GM12878 (cell line): ENCODE measurements at regions not wholly inside any gene's neighbourhood (a gene's known extent, or its start where the extent isn't known, plus 50 kb on each side); places are given as distances from the start of the nearest gene placed in this dataset.

ENCODE experiments used
- ATAC-seq: fragments of 200-7000 bp; cut with Tn5 transposase; 3 replicates; pipeline ENCODE4 v1.9.1; 2020; ENCODE audit warnings: mild to moderate bottlenecking, moderate library complexity
- BruUV-seq: library from RNA; stranded (reverse); fragments of 400-500 nt; replicated peaks from 2 replicates; lab custom pipeline; 2021; lab: Mats Ljungman, UMichigan
- CTCF ChIA-PET: fragments of 300-600 bp; sonication (Branson Sonifier 250); formaldehyde crosslinking; extraction: SDS; loops from one replicate; lab custom pipeline; 2021; ENCODE audit warnings: inconsistent platforms; lab: Yijun Ruan, JAX
- POLR2A ChIA-PET: fragments of 350-600 bp; formaldehyde crosslinking; extraction: SDS; loops from one replicate; lab custom pipeline; 2021; ENCODE audit warnings: inconsistent platforms; lab: Charles Lee
- RAD21 ChIA-PET: fragments of 300-600 bp; sonication (Branson Sonifier 250); formaldehyde crosslinking; loops from one replicate; lab custom pipeline; 2023; ENCODE audit warnings: antibody characterized with exemption; ENCODE audit not compliant: unreplicated experiment; lab: Charles Lee
- SMC1A ChIA-PET: fragments of 300-600 bp; sonication (Branson Sonifier 250); formaldehyde crosslinking; loops from one replicate; lab custom pipeline; 2023; ENCODE audit not compliant: unreplicated experiment, uncharacterized antibody; lab: Charles Lee
- DNase-seq: peaks from one replicate; pipeline ENCODE4 v3.0.0-alpha.2; 2011; ENCODE audit warnings: low read depth, low spot score
- FAIRE-seq: peaks from 3 replicates; lab custom pipeline; 2011; peaks lifted over from hg19 to GRCh38; lab: Jason Lieb, UNC
- H2AFZ ChIP-seq: 2 replicates; pipeline ENCODE4 v1.6.0; 2011; ENCODE audit warnings: low read depth, low read length, control low read depth; ENCODE audit not compliant: control insufficient read depth
- H3K27ac ChIP-seq: 2 replicates; pipeline ENCODE4 v1.5.1; 2011; ENCODE audit warnings: control low read depth; ENCODE audit not compliant: control insufficient read depth, insufficient read depth
- H3K27me3 ChIP-seq, 2 experiments: replicated peaks in 1 of 2; 2 replicates each; pipeline versions ENCODE4 v1.6.0 to v1.6.1; 2011; ENCODE audit warnings: low read length in 1 of 2; ENCODE audit not compliant: control insufficient read depth in 2 of 2, insufficient read depth in 2 of 2
- H3K36me3 ChIP-seq, 2 experiments: 2 replicates each; pipeline ENCODE4 v1.5.1; 2011; ENCODE audit warnings: low read length in 1 of 2; ENCODE audit not compliant: control insufficient read depth in 2 of 2, insufficient read depth in 2 of 2
- H3K4me1 ChIP-seq: 2 replicates; pipeline ENCODE4 v1.6.1; 2011; ENCODE audit warnings: mild to moderate bottlenecking, low read length, moderate library complexity, mixed read lengths; ENCODE audit not compliant: control insufficient read depth, insufficient read depth
- H3K4me2 ChIP-seq: 2 replicates; pipeline ENCODE4 v1.6.0; 2011; ENCODE audit warnings: control low read depth; ENCODE audit not compliant: control insufficient read depth, insufficient read depth
- H3K4me3 ChIP-seq: fragments of 200-600 bp; sonication (generic); 2 replicates; pipeline ENCODE4 v1.5.1; 2016
- H3K79me2 ChIP-seq: 2 replicates; pipeline ENCODE4 v1.6.0; 2011; ENCODE audit warnings: low read length; ENCODE audit not compliant: control insufficient read depth, insufficient read depth
- H3K9ac ChIP-seq: 2 replicates; pipeline ENCODE4 v1.8.0; 2011; ENCODE audit warnings: low read length, control low read depth, mixed read lengths; ENCODE audit not compliant: control insufficient read depth, insufficient read depth
- H3K9me3 ChIP-seq: replicated peaks from 3 replicates; pipeline ENCODE4 v1.5.1; 2011; ENCODE audit warnings: mild to moderate bottlenecking, low read length; ENCODE audit not compliant: control insufficient read depth, insufficient read depth
- H4K20me1 ChIP-seq: 2 replicates; pipeline ENCODE4 v1.6.0; 2011; ENCODE audit not compliant: control insufficient read depth, insufficient read depth
- EZH2 ChIP-seq: IDR thresholded peaks from 2 replicates; pipeline ENCODE4 v1.6.1; 2012; ENCODE audit warnings: low read depth, mild to moderate bottlenecking, control low read depth, inconsistent platforms, low read length, borderline replicate concordance; ENCODE audit not compliant: control insufficient read depth
- MXI1 ChIP-seq: fragments of 150-350 bp; IDR thresholded peaks from 2 replicates; pipeline ENCODE4 v1.6.1; 2011; ENCODE audit warnings: low read depth, mild to moderate bottlenecking, inconsistent platforms, low read length, improper control_type of control experiment
- MYB ChIP-seq: fragments of 150-350 bp; IDR thresholded peaks from 2 replicates; pipeline ENCODE4 v1.6.1; 2014; ENCODE audit warnings: mild to moderate bottlenecking, low read depth, low read length, borderline replicate concordance
- NFYA ChIP-seq: IDR thresholded peaks from 2 replicates; pipeline ENCODE4 v1.6.1; 2011; ENCODE audit warnings: low read depth, mild to moderate bottlenecking, low read length, improper control_type of control experiment, borderline replicate concordance
- RB1 ChIP-seq: fragments of 450-650 bp; formaldehyde crosslinking; IDR thresholded peaks from 2 replicates; pipeline ENCODE4 v1.6.1; 2017; ENCODE audit warnings: mild to moderate bottlenecking, borderline replicate concordance
- SMC3 ChIP-seq: IDR thresholded peaks from 2 replicates; pipeline ENCODE4 v1.6.1; 2011; ENCODE audit warnings: low read length, improper control_type of control experiment, borderline replicate concordance
- SREBF2 ChIP-seq: IDR thresholded peaks from 2 replicates; pipeline ENCODE4 v1.6.1; 2012; ENCODE audit warnings: mild to moderate bottlenecking, low read length
- TCF3 ChIP-seq: IDR thresholded peaks from 2 replicates; pipeline ENCODE4 v1.6.1; 2012; ENCODE audit warnings: low read depth, mild to moderate bottlenecking, low read length, borderline replicate concordance; ENCODE audit not compliant: insufficient read depth
- ZNF274 ChIP-seq: IDR thresholded peaks from one replicate; pipeline ENCODE4 v1.8.0; 2011; ENCODE audit not compliant: insufficient read length, insufficient read depth
- ZNF622 ChIP-seq: fragments of 450-650 bp; IDR thresholded peaks from 2 replicates; pipeline ENCODE4 v1.6.1; 2017; ENCODE audit warnings: mild to moderate bottlenecking, inconsistent platforms
- WGBS: methylation state at CpG from one replicate; pipeline ENCODE4 v1.1.6; 2016; ENCODE audit warnings: low lambda C conversion rate; ENCODE audit not compliant: insufficient replicate concordance, insufficient coverage; ENCODE audit errors: missing lambda C conversion rate; 5-methylcytosine and 5-hydroxymethylcytosine counted together
- in situ Hi-C: fragments of 300-500 bp; cut with MboI; formaldehyde crosslinking; loops from 9 replicates; pipeline ENCODE4 v1.14.3; 2018; ENCODE audit warnings: mixed read lengths
- intact Hi-C: fragments of 100-400 bp; cut with micrococcal nuclease; formaldehyde crosslinking; loops from one replicate; pipeline ENCODE4 v1.14.2; 2022; ENCODE audit not compliant: unreplicated experiment
- TF ChIP-seq, protein P1 (sequence below): fragments of 450-650 bp; IDR thresholded peaks from 2 replicates; pipeline ENCODE4 v1.6.1; 2017; ENCODE audit warnings: borderline replicate concordance

GRCh38 chr6:134663800-134664535 lies 285.9 kb downstream of the ALDH8A1 start (continued):
- TF ChIP-seq ZNF622 (no peak), MXI1 (no peak), EZH2 (no peak)

GRCh38 chr6:134663356-134663755 lies 286.5 kb downstream of the ALDH8A1 start:
- Histone ChIP-seq H4K20me1 (no peaks in the 10 kb centered on the region), H3K27me3 (no peaks in the 10 kb centered on the region), H2AFZ (no peak overlapping the region), H3K4me2 (no peak overlapping the region), H3K36me3 (no peaks in the 10 kb centered on the region), H3K9me3 (no peaks in the 10 kb centered on the region), H3K9ac (no peak overlapping the region), H3K4me3 (no peak overlapping the region), H3K27ac (no peak overlapping the region), H3K79me2 (no peaks in the 10 kb centered on the region), H3K4me1 (no peaks in the 10 kb centered on the region)
- ATAC-seq (no peak), DNase-seq (no peak), FAIRE-seq (no peak)
- no TSS peak for BruUV-seq
- ChIA-PET POLR2A (no interaction called here), RAD21 (no interaction called here), SMC1A (no interaction called here), CTCF (no interaction called here)
- TF ChIP-seq, protein P1, sequence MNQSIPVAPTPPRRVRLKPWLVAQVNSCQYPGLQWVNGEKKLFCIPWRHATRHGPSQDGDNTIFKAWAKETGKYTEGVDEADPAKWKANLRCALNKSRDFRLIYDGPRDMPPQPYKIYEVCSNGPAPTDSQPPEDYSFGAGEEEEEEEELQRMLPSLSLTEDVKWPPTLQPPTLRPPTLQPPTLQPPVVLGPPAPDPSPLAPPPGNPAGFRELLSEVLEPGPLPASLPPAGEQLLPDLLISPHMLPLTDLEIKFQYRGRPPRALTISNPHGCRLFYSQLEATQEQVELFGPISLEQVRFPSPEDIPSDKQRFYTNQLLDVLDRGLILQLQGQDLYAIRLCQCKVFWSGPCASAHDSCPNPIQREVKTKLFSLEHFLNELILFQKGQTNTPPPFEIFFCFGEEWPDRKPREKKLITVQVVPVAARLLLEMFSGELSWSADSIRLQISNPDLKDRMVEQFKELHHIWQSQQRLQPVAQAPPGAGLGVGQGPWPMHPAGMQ = no peak
- TF ChIP-seq NFYA (no peak), SMC3 (no peak), RB1 (no peak), ZNF622 (no peak), TCF3 (no peak), MYB (no peak), SREBF2 (no peak), ZNF274 (no peak)
- intact Hi-C loops (no loop called here), in situ Hi-C loops (no loop called here)
- 56% methylated on average over 4 of the region's 4 CpGs for WGBS
